ENCODE measurements at regions not wholly inside any gene's neighbourhood (a gene's known extent, or its start where the extent isn't known, plus 50 kb on each side); places are given as distances from the start of the nearest gene placed in this dataset.
"Not testable (repeated sequence)": the region's sequence is repeated elsewhere in the genome, so short reads cannot be mapped to it uniquely, and the experiment has no call there.

DNA sequence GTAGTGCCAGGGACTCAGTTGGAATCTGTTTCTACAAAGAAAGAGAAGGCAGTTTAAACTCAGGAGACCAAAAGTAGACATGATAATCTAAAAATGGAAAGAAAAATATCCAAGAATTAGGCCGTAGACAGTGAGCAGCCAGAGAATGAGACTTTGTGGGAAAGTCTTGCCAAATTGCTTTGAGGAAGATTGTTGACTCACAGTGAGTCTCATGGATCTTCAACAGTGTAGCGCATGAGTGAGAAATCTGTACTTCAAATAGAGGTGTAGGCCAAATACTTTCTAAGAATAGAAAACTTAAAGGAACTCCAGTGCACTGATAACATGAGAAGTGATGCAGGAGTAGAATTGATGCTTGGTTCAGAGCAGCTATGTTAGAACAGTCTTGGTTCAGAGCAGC lies 284.5 kb downstream of the HTR1B start:
- no peak for DNase-seq
- ATAC-seq, result no peak

DNA sequence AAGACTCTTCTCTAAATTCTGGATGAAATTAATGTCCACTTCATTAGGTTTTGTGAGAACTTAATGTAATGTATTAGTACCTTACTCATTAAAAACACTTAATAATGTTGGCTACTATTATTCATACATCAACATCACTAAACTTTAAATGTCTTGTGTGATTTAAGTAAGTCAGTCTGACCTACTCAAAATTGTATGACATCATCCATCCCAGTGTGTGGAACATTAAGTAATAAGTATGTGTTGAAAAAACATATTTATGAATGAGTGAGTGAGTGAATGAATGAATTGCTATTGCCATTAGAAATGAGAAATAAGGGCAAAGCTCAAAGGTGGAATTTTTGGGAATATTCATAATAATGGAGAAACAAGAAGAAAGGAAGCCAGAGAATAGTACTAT lies 285.8 kb downstream of the HTR1B start:
- DNase-seq, result no peak
- no peak for ATAC-seq

DNA sequence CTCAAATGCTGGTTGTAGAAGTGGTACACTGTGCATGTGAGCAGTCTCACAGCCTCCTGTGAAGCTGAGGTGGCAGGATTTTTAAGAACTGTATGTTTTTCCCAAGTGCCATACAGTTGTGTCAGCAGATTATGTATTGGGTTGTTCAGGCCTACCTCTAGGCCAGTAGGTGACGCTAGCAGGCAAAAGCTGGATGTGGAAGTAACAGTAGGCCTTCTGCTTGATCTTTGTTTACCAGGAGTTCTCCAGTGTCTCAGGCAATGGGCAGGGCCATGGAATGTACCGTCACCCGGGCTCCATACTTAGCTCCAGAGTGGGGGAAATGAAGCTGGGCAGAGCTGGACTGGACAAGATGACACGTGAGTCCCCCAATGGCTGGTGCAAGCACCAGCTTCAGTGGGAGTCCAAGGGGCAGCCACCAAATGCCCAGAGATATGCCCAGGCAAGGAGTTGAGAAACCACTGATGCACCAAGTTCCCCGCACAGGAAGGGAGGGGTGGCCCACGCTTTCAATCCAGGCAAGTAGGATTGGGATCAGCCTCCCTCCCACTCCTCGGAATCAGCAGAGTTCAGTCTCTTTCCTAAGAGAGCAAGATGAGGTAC lies 289.7 kb downstream of the HTR1B start:
- no peak for ATAC-seq
- no peak for DNase-seq

DNA sequence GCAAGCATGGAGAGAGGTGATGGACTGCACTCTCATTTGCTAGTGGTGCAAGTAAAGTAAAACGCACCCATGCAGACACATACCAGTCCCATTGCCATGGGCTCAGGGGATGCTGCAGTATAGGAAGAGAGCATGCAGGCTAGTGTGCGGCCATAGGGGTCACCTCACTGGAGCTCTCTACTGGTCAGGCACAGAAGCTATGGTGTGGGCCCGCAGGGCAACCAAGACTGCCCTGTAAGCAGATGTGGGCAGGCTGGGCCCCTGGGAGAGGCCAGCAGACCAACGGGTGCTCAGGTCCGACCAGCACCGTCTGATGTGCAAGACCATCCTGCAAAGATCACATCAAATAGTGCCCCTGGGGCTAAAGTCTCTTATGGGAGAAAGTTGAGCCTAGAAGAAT lies 290.7 kb downstream of the HTR1B start:
- ATAC-seq (no peak), DNase-seq (no peak)

DNA sequence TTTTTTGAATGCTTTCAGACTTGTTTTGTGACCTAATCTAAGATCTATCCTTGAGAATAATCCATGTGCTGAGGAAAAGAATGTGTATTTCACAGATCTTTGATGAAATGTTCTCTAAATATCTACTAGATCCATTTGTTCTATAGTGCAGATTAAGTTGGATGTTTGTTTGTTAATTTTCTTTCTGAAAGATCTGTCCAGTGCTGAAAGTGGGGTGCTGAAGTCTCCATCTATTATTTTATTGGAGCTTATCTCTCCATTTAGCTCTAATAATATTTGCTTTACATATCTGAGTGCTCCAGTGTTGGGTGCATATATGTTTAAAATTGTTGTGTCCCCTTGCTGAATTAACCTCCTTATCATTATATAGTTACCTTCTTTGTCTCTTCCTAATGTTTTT lies 303.6 kb downstream of the HTR1B start:
- ATAC-seq (no peak), DNase-seq (no peak)

DNA sequence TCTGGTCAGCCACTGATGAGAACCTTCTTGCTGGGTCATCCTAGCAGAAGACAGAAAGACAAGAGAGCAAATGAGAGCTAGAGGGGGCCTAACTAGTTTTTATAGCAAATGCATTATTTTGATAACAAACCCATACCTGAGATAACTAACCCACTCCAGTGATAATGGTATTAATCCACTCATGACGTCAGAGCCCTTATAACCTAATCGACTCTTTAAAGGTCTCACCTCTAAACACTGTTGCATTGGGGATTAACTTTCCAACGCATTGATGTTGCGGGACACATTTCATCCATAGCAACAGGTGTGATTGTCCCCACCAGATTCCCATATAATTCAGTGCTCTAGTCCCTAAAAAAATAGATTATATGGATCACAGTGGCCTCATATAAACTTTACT lies 312.1 kb downstream of the HTR1B start:
- no peak for ATAC-seq
- no peak for DNase-seq

DNA sequence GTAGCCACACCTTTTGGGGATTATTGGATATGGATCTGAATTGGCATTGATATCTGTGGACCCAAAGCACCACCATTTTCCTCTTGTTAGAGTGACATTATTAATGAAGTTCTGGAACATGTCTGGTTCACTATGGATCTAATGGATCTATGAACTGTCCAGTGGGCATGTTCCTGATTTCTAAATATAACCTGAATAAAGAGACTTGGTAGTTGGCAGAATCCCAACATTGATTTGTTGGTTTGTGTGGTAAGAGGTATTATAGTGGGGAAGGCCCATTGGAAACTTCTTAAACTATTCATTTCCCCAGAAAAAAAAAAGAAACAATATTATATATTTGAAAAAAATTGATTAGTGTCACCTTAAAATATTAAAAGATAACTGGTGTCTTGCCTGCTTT lies 312.6 kb downstream of the HTR1B start:
- no peak for DNase-seq
- ATAC-seq, result no peak

DNA sequence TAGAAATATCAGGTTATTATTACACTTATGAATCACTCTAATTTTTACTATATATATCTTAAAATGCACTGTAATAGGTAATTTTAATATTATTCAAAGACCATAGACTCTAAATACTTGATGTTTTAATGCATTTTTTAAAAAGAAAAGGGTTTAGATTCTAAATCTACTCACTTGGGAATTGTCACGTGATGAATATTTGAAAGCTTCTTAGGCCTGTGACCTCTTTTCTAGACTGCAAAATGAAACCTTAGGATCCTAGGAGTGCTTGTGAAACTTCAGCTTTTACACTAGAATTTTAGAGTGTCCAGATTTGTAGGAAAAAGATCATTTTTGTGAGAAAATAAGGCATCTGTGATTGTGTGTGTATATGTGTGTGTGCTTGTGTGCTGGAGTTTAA lies 318.0 kb downstream of the HTR1B start:
- no peak for ATAC-seq
- no peak for DNase-seq

DNA sequence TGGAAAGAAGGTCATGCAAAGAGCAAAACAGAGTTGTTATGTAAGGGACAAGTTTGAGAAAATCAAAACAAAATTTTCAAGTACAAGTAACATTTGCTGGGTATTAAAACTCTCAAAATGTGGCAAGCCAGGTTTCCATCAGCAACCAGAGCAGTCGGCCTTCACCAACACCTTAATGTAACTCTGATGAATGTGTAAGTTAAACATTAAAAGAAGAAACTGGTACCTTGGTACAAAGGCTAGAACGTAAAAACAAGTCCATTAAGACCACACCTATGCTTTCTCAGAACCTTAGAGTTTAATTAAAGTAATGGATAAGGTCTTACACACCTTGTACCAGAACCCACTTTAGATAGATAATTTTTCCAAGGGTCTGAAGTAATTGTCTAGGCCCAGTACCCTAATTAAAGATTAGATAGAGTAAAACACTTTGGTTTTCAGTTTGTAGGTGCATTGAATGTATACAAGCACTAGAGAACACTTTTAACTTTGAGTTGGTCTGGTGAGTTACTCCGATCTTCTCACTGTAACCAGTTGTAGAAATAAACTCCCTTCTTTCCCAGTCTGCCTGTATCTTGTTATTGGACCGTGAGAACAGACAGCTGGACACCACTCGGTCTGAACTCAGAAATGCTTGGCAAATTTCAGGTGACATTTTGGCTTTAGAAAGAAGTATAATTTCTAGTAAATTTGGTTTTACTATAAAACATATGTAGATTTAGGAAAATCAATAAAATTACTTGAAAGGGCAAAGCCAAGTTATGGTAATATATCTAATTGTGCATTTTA lies 319.4 kb downstream of the HTR1B start:
- no peak for ATAC-seq
- no peak for DNase-seq

DNA sequence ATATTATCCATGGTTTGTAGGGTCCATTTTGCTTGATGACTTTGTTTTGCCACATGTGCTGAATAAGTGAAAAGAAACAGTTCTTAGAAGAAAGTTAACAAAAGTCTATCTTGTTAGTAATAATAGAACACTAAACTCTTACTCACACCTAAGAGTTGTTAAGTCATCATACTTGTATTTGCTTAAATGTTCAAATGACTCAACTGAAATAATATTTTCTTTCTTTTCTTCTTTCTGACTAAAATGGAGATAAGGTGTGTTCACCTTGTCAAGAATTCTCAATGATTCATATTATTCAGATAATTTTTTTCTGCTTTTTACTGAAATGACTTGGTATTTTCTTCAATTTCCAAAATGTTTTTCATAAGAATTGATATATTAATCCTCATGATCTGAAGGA lies 327.2 kb downstream of the HTR1B start:
- no peak for DNase-seq
- ATAC-seq, result no peak

DNA sequence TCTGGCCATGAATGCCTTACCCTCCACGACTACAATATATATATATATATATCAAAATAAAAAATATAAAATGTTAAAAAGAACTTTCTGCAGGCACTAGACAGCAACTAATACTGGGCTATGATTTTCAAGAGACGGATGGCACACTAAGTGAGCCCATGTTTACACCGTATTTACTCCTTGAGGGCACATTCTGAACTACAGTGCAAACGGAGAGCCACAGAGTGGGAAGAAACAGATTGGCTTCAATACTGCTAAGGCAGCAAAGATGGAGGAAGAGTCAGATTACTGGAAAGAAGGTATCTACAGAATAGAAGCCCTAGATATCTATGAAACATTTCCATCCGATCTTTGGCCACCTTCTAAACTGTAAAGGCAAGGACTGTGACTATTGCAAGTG lies 330.3 kb downstream of the HTR1B start:
- no peak for DNase-seq
- no peak for ATAC-seq

DNA sequence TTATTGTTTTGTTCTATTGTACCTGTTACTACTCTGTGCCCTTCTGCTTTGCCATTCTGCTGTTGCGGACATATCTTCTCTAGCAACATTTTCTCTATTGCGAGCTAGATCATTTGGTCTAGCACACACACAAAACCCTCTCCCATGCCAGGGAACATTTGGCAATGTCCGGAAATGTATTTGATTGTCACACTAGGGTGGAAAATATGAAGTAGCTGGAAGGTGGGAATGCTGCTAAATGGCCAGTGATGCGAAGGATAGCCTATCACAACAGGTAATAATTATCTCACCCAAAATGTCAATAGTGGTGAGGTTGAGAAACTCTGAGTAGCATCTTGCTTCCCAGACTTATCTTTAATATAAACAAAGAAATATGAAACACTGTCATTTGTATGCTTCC lies 331.9 kb downstream of the HTR1B start:
- ATAC-seq, result no peak

DNA sequence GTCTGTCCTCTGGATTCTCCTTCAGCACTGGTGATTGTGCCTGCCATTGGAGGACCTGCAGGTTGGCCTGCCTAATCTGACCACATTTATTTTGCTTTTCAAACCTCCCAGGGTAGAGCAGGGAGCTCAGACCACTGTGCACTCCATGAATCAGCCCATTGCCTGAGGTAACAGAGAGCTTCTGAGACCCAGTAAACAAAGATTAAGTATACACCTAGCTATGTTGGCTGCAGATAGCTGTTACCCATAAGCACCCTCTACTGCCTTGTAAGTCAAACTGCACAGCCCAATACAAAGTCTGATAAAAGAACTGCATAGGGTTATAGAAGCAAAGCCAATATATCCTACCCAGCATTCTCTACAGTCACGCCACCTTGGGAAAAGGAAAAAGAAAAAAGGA lies 338.7 kb downstream of the HTR1B start:
- DNase-seq, result no peak
- ATAC-seq, result no peak

More for the DNA sequence above, 331.9 kb downstream of the HTR1B start:
- no peak for DNase-seq

DNA sequence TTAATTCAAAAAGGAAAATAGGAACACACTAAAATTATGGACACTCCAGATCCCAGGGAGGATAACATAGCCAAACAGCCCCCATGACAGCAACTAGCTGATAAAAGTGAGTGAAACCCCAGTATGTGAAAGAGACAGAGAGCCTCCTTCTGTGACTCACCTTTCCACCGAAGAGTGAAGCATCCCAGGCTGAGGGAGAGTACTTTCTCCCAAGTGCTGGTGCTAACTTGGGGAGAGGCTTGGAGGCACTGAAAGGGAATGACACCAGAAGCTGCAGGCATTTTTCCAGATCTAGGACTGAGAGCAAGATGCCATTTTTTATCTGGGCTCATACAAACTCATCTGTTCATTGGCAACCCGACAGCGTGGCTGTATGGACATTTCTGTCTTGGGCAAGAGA lies 339.8 kb downstream of the HTR1B start:
- ATAC-seq (no peak), DNase-seq (no peak)

DNA sequence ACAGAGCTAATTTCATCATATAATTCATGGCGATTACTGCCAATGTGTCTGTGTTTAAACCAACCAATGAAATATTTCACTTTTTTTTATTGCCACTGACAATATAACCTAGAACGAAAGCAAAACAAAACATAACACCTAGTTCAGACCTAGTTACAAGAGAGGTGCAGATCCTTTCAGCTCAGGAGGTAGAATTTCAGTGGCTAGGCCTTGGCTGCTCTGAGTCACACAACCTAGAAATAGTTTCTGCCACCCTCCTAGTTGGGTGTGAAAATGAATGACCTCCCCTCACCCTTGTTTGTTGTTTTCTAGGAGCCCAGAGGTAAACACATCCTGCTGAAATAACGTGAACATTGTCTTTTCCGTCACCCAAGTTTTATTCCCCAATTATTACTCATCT lies 356.3 kb downstream of the HTR1B start:
- ATAC-seq (no peak), DNase-seq (no peak)

DNA sequence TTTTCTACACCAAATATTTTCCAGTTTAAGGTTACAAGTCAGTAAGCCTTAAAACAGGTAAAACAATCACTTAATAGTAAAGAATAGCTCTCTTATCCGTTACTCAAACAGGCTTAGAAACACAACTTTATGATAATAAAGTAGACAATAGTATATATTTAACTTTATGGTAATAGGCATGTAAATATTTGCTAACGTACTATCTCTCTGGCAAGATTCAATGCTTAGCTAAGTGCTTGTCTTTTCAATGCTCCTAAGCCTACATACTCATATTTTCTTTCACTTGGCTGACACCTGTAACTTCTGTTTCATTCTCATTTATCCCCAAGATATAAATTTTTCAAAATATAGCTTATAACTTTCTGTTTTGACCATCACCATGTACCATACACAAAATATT lies 358.2 kb downstream of the HTR1B start:
- no peak for ATAC-seq
- no peak for DNase-seq

DNA sequence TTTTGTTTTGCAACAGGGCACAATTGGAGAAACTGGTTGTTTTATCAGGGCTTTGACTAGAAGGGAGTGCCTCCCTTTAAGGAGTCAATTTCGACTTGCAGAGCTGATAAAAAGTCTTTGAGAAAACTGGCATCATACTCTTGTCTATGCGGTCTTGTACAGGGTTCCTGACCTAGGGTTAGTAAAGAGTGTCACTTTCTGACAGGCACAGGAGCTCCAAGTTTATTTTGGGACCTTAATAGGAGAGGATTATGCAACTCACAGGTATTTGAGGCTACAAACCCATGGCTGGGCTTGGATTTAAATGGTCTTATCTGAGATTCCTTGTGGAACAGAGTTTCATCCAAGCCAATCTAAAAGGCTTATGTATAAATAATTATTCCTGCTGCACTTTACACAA lies 365.4 kb downstream of the HTR1B start:
- no peak for ATAC-seq
- DNase-seq, result no peak

DNA sequence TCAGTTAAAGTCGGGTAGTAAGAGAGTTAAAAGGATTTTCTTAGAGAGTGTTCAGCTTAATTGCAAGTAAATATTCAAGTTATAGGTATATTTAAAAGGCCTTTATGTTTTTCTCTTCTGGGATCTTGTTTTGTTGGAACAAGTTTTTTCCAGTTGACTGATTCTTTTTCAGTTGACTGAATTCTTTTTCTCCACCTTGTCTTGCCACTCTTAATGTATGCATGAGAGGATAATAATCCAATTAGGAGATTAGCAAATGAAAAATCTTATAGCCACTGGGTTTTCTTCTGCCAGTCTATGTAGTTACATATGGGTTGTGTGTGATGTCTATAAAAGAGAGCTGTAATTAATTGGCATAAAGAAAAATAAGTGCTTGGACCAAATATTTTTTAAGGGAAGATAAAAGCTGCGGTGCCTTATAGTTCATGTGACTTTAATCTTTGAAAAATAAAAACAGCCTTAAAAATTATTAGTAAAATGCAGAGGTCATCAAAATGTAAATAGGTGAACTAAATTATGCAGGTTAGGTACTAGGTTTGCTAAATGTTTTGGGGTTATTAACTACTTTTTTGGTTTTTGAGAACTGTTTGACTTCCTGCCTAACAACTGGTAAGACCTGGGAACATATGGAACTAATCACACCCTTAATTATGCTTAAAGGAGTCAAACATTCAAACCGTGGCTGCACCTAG lies 367.2 kb downstream of the HTR1B start:
- ATAC-seq (no peak), DNase-seq (no peak)

DNA sequence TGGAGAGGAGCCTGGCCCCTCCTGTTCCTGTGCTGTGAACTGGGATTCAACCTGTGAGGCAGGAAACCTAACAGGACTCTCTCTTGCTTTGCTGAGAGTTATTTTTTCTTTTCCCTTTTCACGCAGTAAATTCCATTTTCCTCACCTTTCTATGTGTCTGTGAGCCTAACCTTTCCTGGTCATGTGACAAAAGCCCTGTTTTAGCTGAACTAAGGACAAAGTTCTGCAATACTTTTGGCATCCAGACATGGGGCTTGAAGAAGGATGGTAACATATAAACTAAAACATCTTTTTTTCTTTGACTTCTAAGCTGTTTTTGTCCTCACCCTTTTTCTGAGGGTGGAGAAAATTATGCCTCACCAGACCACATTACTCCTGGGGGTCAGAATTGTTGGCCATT lies 368.5 kb downstream of the HTR1B start:
- ATAC-seq, result no peak

DNA sequence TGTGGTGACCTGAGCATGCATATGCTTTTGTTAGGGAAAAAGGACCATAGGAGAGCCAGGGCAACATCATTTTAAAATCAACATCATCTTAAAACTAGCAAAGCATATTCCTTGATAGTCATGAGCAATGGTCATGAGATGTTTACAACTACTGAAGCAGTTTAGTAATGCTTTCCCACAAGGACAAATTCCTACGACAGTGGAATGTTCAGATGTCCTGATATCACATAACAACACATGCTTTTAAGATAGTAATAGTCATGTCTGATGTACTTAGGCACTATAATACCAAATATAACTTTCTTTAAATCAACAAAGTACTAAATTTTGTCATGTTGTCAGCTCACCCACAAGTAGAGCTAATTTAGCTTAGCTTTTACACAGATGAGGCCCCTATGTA lies 370.3 kb downstream of the HTR1B start:
- ATAC-seq, result no peak
- DNase-seq, result no peak

More for the DNA sequence above, 368.5 kb downstream of the HTR1B start:
- DNase-seq, result no peak

DNA sequence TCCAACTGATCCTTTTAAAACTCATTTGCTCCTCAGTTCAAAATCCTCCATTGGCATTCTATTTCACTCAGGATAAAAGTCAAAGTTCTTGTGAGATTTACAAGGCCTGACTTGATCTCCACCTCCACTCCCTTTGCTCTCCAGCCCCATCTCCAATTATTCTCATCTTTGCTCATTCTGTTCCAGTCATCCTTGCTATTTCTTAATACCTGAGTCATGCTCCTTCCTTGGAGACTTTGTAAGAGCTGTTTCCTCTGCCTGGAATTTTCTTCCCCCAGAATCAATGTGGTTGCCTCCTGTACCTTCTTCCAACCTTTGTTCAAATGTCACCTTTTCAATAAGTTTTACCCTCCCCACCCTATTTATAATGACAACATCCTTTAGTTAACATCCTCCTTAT lies 373.5 kb downstream of the HTR1B start:
- DNase-seq (no peak), ATAC-seq (no peak)

DNA sequence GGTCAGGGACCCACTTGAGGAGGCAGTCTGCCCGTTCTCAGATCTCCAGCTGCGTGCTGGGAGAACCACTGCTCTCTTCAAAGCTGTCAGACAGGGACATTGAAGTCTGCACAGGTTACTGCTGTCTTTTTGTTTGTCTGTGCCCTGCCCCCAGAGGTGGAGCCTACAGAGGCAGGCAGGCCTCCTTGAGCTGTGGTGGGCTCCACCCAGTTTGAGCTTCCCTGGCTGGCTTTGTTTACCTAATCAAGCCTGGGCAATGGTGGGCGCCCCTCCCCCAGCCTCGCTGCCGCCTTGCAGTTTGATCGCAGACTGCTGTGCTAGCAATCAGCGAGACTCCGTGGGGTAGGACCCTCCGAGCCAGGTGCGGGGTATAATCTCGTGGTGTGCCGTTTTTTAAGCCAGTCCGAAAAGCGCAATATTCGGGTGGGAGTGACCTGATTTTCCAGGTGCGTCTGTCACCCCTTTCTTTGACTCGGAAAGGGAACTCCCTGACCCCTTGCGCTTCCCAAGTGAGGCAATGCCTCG lies 375.4 kb downstream of the HTR1B start:
- not testable (repeated sequence) for ATAC-seq, DNase-seq

DNA sequence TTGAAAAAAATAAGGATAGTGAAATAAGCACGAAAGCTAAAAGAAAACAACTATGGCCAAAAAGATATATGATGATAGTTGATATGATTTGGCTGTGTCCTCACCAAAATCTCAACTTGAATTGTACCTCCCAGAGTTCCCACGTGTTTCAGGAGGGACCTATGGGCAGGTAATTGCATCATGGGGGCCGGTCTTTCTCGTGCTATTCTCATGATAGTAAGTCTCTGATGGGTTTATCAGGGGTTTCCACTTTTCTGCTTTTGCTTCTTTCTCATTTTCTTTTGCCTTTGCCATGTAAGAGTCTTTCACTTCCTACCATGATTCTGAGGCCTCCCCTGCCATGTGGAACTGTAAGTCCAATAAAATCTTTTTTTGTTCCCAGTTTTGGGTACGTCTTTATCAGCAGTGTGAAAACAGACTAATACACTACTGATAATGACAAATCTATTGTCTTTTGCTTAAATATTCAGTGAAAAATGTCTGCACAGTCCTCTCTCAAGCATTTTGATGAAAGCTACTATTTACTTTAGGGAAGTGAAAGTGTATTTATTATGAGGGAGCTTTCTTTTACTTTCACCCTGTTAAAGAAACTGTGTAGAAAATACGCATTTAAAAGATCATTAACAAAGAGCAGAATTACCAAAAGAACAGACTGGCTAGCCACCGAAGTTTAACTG lies 389.1 kb downstream of the HTR1B start:
- no peak for ATAC-seq
- no peak for DNase-seq

Measured in stimulated activated naive CD8-positive, alpha-beta T cell treated with anti-CD3 and anti-CD28 coated beads, Interleukin-15, Interleukin-2, amounts not matched to agents 100 U/mL and 50 U/mL, for 24 hours (primary cell).